K562 (cell line): ENCODE measurements at regions not wholly inside any gene's neighbourhood (a gene's known extent, or its start where the extent isn't known, plus 50 kb on each side); places are given as distances from the start of the nearest gene placed in this dataset.

Source experiments
- ATAC-seq: fragments of 200-7000 bp; cut with Tn5 transposase; 3 replicates; pipeline ENCODE4 v1.9.1; 2020; ENCODE audit warnings: moderate library complexity
- BruUV-seq: library from RNA; stranded (reverse); fragments of 400-500 nt; replicated peaks from 2 replicates; lab custom pipeline; 2021; lab: Mats Ljungman, UMichigan
- CTCF ChIA-PET: fragments of 300-600 bp; formaldehyde crosslinking; extraction: SDS; loops from one replicate; lab custom pipeline; 2021; ENCODE audit warnings: low intra/inter-chr PET ratio; lab: Yijun Ruan, JAX
- POLR2A ChIA-PET: fragments of 300-600, 350-650 bp; sonication (Branson Sonifier 250); formaldehyde crosslinking; extraction: SDS; loops from one replicate; lab custom pipeline; 2021; ENCODE audit warnings: antibody characterized with exemption, inconsistent platforms; lab: Yijun Ruan, JAX
- DNase-seq, 4 experiments: peaks; one replicate each; pipeline versions ENCODE4 v3.0.0 to v3.0.0-alpha.2; 2011 to 2018; ENCODE audit warnings: low spot score in 3 of 4, mixed read lengths in 3 of 4; ENCODE audit errors: extremely low read depth in 1 of 4
- FAIRE-seq: peaks from 2 replicates; lab custom pipeline; 2011; peaks lifted over from hg19 to GRCh38; lab: Jason Lieb, UNC
- H2AFZ ChIP-seq: 2 replicates; pipeline ENCODE4 v1.6.0; 2011; ENCODE audit warnings: low read depth, low read length, control low read depth, inconsistent platforms
- H3K27ac ChIP-seq: fragments of 200-600 bp; 3 replicates; pipeline ENCODE4 v1.8.0; 2011; ENCODE audit warnings: low read depth, mild to moderate bottlenecking, control low read depth, inconsistent platforms, low read length, moderate library complexity, mixed read lengths; ENCODE audit errors: extremely low read depth
- H3K27me3 ChIP-seq, 2 experiments: fragments of 300-600 bp in 1 of 2; 2 replicates in 1 of 2; 3 replicates in 1 of 2; pipeline versions ENCODE4 v1.6.0 to v1.8.0; 2011; ENCODE audit warnings: inconsistent platforms in 2 of 2, low read length in 2 of 2, mild to moderate bottlenecking in 1 of 2, mixed read lengths in 1 of 2, moderate library complexity in 1 of 2; ENCODE audit not compliant: control insufficient read depth in 2 of 2, insufficient read depth in 2 of 2
- H3K36me3 ChIP-seq: fragments of 300-600 bp; 3 replicates; pipeline ENCODE4 v1.8.0; 2011; ENCODE audit warnings: mild to moderate bottlenecking, low read length, inconsistent platforms; ENCODE audit not compliant: control insufficient read depth, insufficient read depth
- H3K4me1 ChIP-seq, 2 experiments: fragments of 200-600 bp in 1 of 2; replicated peaks in 1 of 2; 2 replicates in 1 of 2; 3 replicates in 1 of 2; pipeline versions ENCODE4 v1.5.1 to v1.8.0; 2011; ENCODE audit warnings: inconsistent platforms in 2 of 2, low read length in 2 of 2, mild to moderate bottlenecking in 1 of 2, mixed read lengths in 1 of 2, moderate library complexity in 1 of 2; ENCODE audit not compliant: control insufficient read depth in 2 of 2, insufficient read depth in 2 of 2
- H3K4me2 ChIP-seq: 2 replicates; pipeline ENCODE4 v1.6.1; 2011; ENCODE audit warnings: low read length, control low read depth, inconsistent platforms, mixed read lengths; ENCODE audit not compliant: insufficient read depth
- H3K4me3 ChIP-seq: fragments of 200-600 bp; sonication (generic), shearing (Covaris generic); 2 replicates; pipeline ENCODE4 v1.5.1; 2016; ENCODE audit warnings: control low read depth, inconsistent platforms
- H3K79me2 ChIP-seq: fragments of 200-600 bp; 3 replicates; pipeline ENCODE4 v1.8.0; 2011; ENCODE audit warnings: low read length, inconsistent platforms; ENCODE audit not compliant: control insufficient read depth, insufficient read depth
- H3K9ac ChIP-seq, 2 experiments: 2 replicates each; pipeline versions ENCODE4 v1.6.0 to v1.6.1; 2011; ENCODE audit warnings: low read depth in 2 of 2, low read length in 2 of 2, control low read depth in 1 of 2, inconsistent platforms in 1 of 2, mild to moderate bottlenecking in 1 of 2, mixed read lengths in 1 of 2; ENCODE audit not compliant: insufficient read depth in 1 of 2
- H3K9me1 ChIP-seq: one replicate; pipeline ENCODE4 v1.6.0; 2011; ENCODE audit warnings: inconsistent platforms, mild to moderate bottlenecking, low read length, moderate library complexity; ENCODE audit not compliant: control insufficient read depth, insufficient read depth
- H3K9me3 ChIP-seq: replicated peaks from 2 replicates; pipeline ENCODE4 v1.5.1; 2011; ENCODE audit warnings: low read depth, low read length, inconsistent platforms; ENCODE audit not compliant: control insufficient read depth, insufficient read depth
- H4K20me1 ChIP-seq: replicated peaks from 2 replicates; pipeline ENCODE4 v1.6.1; 2011; ENCODE audit warnings: low read length, inconsistent platforms, mixed read lengths; ENCODE audit not compliant: control insufficient read depth, insufficient read depth
- CBX8 ChIP-seq: fragments of 200-600 bp; sonication (generic); IDR thresholded peaks from 2 replicates; pipeline ENCODE4 v1.6.1; 2012; ENCODE audit warnings: borderline replicate concordance, mixed run types, low read depth, mild to moderate bottlenecking, moderate library complexity, mixed read lengths, low read length, control low read depth, inconsistent platforms; ENCODE audit not compliant: poor library complexity, severe bottlenecking; ENCODE audit errors: extremely low read depth
- FOXK2 ChIP-seq, 2 experiments: fragments of 450-650 bp; IDR thresholded peaks in 1 of 2; conservative IDR thresholded peaks in 1 of 2; 2 replicates each; pipeline ENCODE4 v1.6.1; 2016; ENCODE audit warnings: low read depth in 2 of 2, mild to moderate bottlenecking in 1 of 2
- KDM2B ChIP-seq: fragments of 250-450 bp; sonication (Bioruptor Pico); IDR thresholded peaks from 2 replicates; pipeline ENCODE4 v1.8.0; 2021; ENCODE audit warnings: mild to moderate bottlenecking, moderate library complexity
- NFRKB ChIP-seq: fragments of 450-650 bp; IDR thresholded peaks from 2 replicates; pipeline ENCODE4 v1.6.1; 2016; ENCODE audit warnings: low read depth
- POLR2AphosphoS2 ChIP-seq: IDR thresholded peaks from 2 replicates; pipeline ENCODE4 v1.6.1; 2012; ENCODE audit warnings: low read length, improper control_type of control experiment
- PREB ChIP-seq: sonication (generic); formaldehyde crosslinking; IDR thresholded peaks from 2 replicates; pipeline ENCODE4 v1.8.1; 2023; ENCODE audit warnings: mild to moderate bottlenecking, missing genetic modification reagents
- RBM34 ChIP-seq: fragments of 200-400 bp; formaldehyde crosslinking; IDR thresholded peaks from 2 replicates; pipeline ENCODE4 v1.6.1; 2018; ENCODE audit warnings: low read length, borderline replicate concordance; ENCODE audit not compliant: insufficient read depth
- TCF3 ChIP-seq: sonication (generic); formaldehyde crosslinking; IDR thresholded peaks from 2 replicates; pipeline ENCODE4 v1.4.0; 2020; ENCODE audit warnings: mild to moderate bottlenecking, missing genetic modification reagents
- TFE3 ChIP-seq: fragments of 450-650 bp; formaldehyde crosslinking; IDR thresholded peaks from 2 replicates; pipeline ENCODE4 v1.4.0; 2020; ENCODE audit warnings: mild to moderate bottlenecking, mixed read lengths
- ZNF263 ChIP-seq: sonication (generic); formaldehyde crosslinking; IDR thresholded peaks from 2 replicates; pipeline ENCODE4 v1.8.0; 2022; ENCODE audit warnings: mild to moderate bottlenecking, missing genetic modification reagents, borderline replicate concordance
- ZNF77 ChIP-seq: fragments of 250-450 bp; sonication (Bioruptor Pico); IDR thresholded peaks from 2 replicates; pipeline ENCODE4 v1.5.0; 2020
- WGBS: fragments of 100-300 bp; shearing (Covaris generic); methylation state at CpG from one replicate; pipeline ENCODE4 v1.1.6; 2016; ENCODE audit warnings: low coverage, mixed read lengths; ENCODE audit not compliant: insufficient coverage; ENCODE audit errors: missing lambda C conversion rate; 5-methylcytosine and 5-hydroxymethylcytosine counted together
- in situ Hi-C: fragments of 300-500 bp; cut with MboI; formaldehyde crosslinking; loops from 4 replicates; pipeline ENCODE4 v1.15.0; 2018; ENCODE audit warnings: inconsistent platforms, mixed read lengths
- intact Hi-C: fragments of 100-400 bp; cut with micrococcal nuclease; formaldehyde crosslinking; loops from 2 replicates; pipeline ENCODE4 v1.14.2; 2022

- no peak for ATAC-seq
- CTCF ChIA-PET, result no interaction called here
- no peak overlapping the region for H3K4me2 ChIP-seq
- H3K4me3 ChIP-seq, result no peak overlapping the region
- in situ Hi-C loops, result no loop called here
- DNase-seq, result no peak
- TF ChIP-seq TCF3 (CRISPR knock-in tag) (no peak), ZNF77 (CRISPR knock-in tag) (no peak)
- FAIRE-seq, result no peak
- no peaks in the 10 kb centered on the region for H3K79me2 ChIP-seq
- H3K27ac ChIP-seq, result no peak overlapping the region
- no peak overlapping the region for H3K9ac ChIP-seq
- POLR2A ChIA-PET, result interaction anchor here (1.2 kb wide), 1 partner anchor 8 kb away, joined by 3 read pairs; no protein-coding TSS in a partner anchor
- H3K36me3 ChIP-seq, result no peaks in the 10 kb centered on the region
- peaks cover 3% of the 10 kb centered on the region for H3K9me3 ChIP-seq
- no peak overlapping the region for H2AFZ ChIP-seq
- H3K27me3 ChIP-seq, result no peaks in the 10 kb centered on the region
- BruUV-seq, result no TSS peak
- H4K20me1 ChIP-seq, result no peaks in the 10 kb centered on the region
- H3K4me1 ChIP-seq, result no peaks in the 10 kb centered on the region
- intact Hi-C loops, result no loop called here
- no peaks in the 10 kb centered on the region for H3K9me1 ChIP-seq
Observed at GRCh38 chr12:46507766-46508165, 135.2 kb upstream of the SLC38A2 start.

- TF ChIP-seq ZNF263 (CRISPR knock-in tag) (no peak), CBX8 (no peak), NFRKB (no peak), FOXK2 (conservative IDR thresholded peaks at IDR 0.05 in 1 of 2, IDR thresholded peaks at IDR 0.05 in 1 of 2; ENCODE audit: low read depth in 2 of 2) (no peak), KDM2B (CRISPR knock-in tag) (no peak), TFE3 (no peak), PREB (CRISPR knock-in tag) (no peak), POLR2AphosphoS2 (no peak), RBM34 (no peak)
- Histone ChIP-seq H3K4me3 (no peak overlapping the region), H2AFZ (no peak overlapping the region), H3K27ac (no peak overlapping the region), H3K9me3 (peaks cover 3% of the 10 kb centered on the region), H3K36me3 (no peaks in the 10 kb centered on the region), H4K20me1 (no peaks in the 10 kb centered on the region), H3K79me2 (no peaks in the 10 kb centered on the region), H3K9ac (no peak overlapping the region), H3K27me3 (no peaks in the 10 kb centered on the region), H3K4me2 (no peak overlapping the region), H3K4me1 (no peaks in the 10 kb centered on the region), H3K9me1 (no peaks in the 10 kb centered on the region)
- ChIA-PET POLR2A (interaction anchor here (0.8 to 1.2 kb wide), 3 partner anchors 9 to 31 kb away, joined by 3 to 4 read pairs (median 3); no protein-coding TSS in a partner anchor), CTCF (no interaction called here)
- intact Hi-C loops, result no loop called here
- BruUV-seq, result no TSS peak
- FAIRE-seq (no peak), DNase-seq (no peak), ATAC-seq (no peak)
- 0% methylated on average over 1 of the region's 1 CpG for WGBS
- in situ Hi-C loops, result no loop called here
Observed at GRCh38 chr12:46506961-46507360, 134.4 kb upstream of the SLC38A2 start.
